Endothelial cell of umbilical vein (primary cell): ENCODE measurements at regions not wholly inside any gene's neighbourhood (a gene's known extent, or its start where the extent isn't known, plus 50 kb on each side); places are given as distances from the start of the nearest gene placed in this dataset.

Source experiments
- CTCF ChIP-seq, 2 donors: IDR thresholded peaks; 1 replicate in 1 of 2; 2 replicates in 1 of 2; pipeline ENCODE4 v1.5.1; 2011; ENCODE audit warnings: low read length in 2 of 2, mild to moderate bottlenecking in 2 of 2, moderate library complexity in 2 of 2, control low read depth in 1 of 2, inconsistent platforms in 1 of 2, low read depth in 1 of 2; ENCODE audit not compliant: insufficient read depth in 1 of 2; ENCODE audit errors: extremely low read depth in 1 of 2
- EZH2 ChIP-seq: IDR thresholded peaks from 2 replicates; pipeline ENCODE4 v1.6.1; 2012; ENCODE audit warnings: borderline replicate concordance, low read depth, mild to moderate bottlenecking, moderate library complexity, low read length, inconsistent platforms; ENCODE audit not compliant: severe bottlenecking
- FOS ChIP-seq: IDR thresholded peaks from 2 replicates; pipeline ENCODE4 v1.6.1; 2011; ENCODE audit warnings: mild to moderate bottlenecking, low read length, moderate library complexity, borderline replicate concordance; ENCODE audit not compliant: insufficient read depth
- GATA2 ChIP-seq: IDR thresholded peaks from 2 replicates; pipeline ENCODE4 v1.7.0; 2011; ENCODE audit warnings: low read depth, mild to moderate bottlenecking, moderate library complexity, mixed read lengths, low read length; ENCODE audit not compliant: insufficient read length, insufficient read depth
- POLR2A ChIP-seq: IDR thresholded peaks from 2 replicates; pipeline ENCODE4 v1.6.1; 2012; ENCODE audit warnings: low read depth, mild to moderate bottlenecking, control low read depth, low read length
- POLR2AphosphoS5 ChIP-seq: IDR thresholded peaks from 2 replicates; pipeline ENCODE4 v1.6.1; 2012; ENCODE audit warnings: low read depth, mild to moderate bottlenecking, control low read depth, low read length, moderate library complexity; ENCODE audit not compliant: insufficient read depth
- TF ChIP-seq, protein P1 (sequence below): IDR thresholded peaks from 2 replicates; pipeline ENCODE4 v1.6.1; 2011; ENCODE audit not compliant: insufficient read depth, insufficient read length

DNA sequence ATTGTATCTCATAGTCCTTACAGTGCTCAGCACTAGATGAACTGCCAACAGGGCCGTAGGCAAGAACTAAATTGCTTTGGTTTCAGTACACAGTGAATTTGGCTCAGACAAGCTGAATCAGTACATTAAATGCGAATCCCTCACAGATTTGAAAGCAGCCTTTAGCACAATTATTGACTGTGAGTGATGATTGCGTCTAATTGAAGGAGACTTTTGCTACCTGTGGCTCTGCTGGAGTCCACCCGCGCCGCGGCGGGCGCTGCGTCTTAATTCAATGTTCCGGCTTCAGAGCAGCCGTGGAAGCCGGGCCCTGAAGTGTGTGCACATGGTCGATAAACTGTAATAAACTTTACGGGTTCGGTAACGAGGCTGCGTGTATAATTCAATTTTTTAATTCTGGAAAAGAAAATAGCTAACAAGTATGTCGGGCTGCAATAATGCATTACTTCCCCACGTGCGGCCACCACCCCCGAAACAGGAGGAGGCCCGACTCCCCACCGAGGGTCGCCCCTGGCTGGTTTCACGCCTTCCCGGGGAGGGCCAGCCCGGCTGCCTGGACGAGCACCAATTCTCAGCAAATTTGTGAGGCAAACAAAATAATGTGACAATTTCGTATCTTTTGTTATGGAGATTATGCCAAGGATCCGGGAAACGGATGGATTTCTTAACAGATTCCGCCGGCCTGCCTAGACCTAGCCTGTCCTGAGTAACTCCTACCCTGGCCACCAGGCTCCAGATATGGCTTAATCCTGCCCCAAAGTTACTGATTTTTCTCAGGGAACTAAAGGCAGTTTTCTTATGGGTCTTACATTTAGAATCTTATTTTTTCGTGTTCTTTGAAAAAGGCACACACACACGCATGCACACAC lies 269.4 kb upstream of the IRX1 start:
- no peak for TF ChIP-seq CTCF (IDR thresholded peaks at IDR 0.05; ENCODE audit: extremely low read depth in 1 of 2, insufficient read depth in 1 of 2, low read depth in 1 of 2, low read length in 2 of 2)
- no peak for TF ChIP-seq POLR2A
- no peak for TF ChIP-seq EZH2
- no peak for TF ChIP-seq POLR2AphosphoS5
- TF ChIP-seq, protein P1, sequence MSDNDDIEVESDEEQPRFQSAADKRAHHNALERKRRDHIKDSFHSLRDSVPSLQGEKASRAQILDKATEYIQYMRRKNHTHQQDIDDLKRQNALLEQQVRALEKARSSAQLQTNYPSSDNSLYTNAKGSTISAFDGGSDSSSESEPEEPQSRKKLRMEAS = no peak
- no peak for TF ChIP-seq GATA2
- TF ChIP-seq FOS = no peak
